Right lung (tissue), 2 donors: ENCODE measurements at regions not wholly inside any gene's neighbourhood (a gene's known extent, or its start where the extent isn't known, plus 50 kb on each side); places are given as distances from the start of the nearest gene placed in this dataset.

Source experiments
- DNase-seq, 2 donors: peaks; one replicate each; pipeline ENCODE4 v3.0.0-alpha.2; 2013

DNA sequence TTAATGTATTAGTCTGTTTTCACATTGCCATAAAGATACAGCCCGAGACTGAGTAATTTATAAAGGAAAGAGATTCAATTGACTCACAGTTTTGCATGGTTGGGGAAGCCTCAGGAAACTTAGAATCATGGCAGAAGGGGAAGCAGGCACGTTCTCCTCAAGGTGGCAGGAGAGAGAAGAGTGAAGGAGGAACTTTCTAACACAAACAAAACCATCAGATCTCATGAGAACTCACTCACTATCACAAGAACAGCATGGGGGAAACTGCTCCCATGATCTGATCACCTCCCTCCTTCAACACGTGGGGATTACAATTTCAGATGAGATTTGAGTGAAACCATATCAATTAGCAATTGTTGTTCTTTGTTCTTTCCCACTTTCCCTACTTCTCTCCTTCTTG is 689.0 kb upstream of the SLITRK1 start:
- no peak for DNase-seq

DNA sequence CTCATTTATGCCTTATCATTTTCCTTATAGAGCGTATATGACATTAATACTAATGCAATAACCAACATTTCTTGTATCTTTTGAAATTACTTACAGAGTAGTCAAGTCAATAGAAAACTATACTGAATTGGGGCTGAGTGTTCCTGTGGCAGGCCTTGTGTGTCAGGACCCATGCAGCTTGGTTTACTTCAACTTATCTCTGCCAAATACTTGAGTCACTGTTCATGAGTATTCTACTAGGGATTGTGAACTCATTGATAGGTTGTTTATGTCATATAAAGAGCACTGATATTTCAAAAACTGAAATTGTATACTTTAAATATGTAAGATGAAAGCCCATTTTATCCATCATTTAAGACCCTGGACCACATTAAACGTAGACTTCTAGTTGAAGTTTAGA is 688.6 kb upstream of the SLITRK1 start:
- no peak for DNase-seq

DNA sequence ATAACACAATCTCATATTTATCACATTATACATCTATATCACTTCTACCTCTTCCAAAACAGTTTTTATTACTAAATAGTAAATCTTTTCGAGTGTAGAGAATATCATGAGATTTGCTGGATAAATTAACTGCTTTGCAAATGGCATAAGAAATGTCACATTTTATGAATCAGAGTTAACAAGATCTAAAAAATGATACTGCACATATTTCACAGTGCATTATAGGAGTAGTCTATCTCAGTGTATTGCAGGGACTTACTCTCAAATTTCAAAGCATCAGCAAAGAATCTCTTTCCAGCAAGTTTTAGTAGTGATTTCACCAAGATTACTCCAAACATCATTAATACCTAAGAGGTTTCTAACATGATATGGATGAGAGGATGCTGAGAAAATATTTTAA is 687.1 kb upstream of the SLITRK1 start:
- no peak for DNase-seq

DNA sequence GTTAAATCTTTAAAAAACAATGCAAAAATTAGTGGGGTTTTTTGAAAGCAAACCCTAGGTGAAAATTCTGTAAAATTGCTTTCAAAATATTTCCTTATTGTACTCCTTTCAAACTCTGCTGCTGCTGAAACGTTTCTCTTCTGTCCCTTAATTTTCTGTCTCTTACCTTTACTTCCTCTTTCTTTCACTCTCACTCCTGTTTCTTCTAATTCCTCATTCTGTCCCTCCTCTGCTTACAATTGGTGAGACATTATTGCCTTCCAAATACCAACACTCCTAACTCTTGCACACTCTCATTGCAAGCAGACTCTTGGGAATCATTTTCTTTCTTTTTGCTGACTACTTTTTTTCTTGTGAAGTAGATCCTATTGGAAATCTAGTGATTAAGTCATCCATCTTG is 685.6 kb upstream of the SLITRK1 start:
- no peak for DNase-seq

DNA sequence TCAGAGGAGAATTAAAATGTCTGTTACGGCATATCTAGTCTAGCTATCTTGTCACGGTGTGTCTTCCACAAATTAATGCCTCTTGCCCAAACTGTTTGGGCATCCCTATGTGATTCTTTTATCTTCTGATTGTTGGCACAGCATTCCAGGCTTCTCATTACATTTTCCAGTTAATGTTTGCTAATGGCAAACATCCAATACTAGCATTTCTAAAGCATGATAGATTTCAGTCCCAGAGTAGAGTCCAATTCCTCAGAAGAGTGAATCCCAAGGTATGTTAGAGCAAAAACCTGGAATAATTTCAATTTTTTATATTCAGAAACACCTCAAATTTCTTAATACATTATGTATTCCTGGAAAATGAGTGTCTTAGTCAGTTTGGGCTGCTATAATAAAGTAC is 684.5 kb upstream of the SLITRK1 start:
- DNase-seq = no peak

DNA sequence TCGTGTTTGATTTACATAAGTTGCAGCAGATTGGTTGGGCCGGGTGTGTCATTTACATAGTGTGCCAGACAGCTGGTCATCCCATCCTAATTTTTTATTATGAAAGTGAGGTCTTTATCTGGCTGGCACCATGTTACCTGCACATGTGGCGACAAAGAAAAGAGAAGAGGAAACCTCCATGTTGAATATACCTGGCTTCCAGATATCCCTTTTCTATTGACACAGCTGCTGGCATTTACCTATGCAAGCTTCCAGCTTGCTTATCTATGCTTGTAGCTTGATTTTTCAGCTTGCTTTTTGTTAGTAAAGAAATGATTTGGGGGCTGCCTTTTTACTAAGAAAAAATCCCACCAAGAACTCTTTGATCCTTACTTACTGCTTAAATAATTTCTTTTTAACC is 681.3 kb upstream of the SLITRK1 start:
- DNase-seq = no peak

DNA sequence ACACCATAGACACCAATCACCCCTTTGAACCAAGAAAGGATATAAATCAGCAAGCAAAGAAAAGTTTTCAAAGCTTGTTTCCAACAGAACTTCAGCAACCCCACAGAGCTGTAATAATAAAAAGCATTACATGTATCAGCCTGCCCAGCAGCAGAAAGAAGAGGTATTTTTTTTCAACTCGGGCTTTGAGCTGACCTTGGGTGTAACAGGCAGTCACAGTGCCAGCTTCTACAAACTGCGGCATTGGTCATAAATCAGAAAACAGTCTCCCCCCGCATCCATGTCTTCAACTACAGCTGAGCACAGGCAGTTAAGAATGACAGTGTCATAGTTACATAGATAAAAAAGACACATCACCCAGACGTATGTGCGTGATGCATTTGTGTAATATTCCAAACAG is 671.0 kb upstream of the SLITRK1 start:
- no peak for DNase-seq

DNA sequence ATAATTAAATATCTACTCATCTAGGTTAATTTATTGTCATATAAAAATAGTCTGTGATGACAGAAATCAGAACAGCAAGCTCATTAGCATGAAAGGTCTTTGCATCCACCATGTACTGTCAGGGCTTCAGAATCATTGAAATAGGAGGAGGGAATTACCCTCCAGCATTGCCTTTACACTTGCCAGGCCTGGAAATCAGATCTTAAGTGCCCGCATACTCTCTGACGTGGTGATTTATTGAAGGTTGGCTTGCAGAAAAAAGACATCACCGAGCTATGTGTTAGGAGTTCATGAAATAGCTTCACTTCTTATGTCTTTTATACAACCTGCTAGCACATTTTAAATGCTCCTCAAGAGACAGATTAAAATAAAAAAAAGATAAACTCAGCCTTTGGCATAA is 661.7 kb upstream of the SLITRK1 start:
- no peak for DNase-seq

DNA sequence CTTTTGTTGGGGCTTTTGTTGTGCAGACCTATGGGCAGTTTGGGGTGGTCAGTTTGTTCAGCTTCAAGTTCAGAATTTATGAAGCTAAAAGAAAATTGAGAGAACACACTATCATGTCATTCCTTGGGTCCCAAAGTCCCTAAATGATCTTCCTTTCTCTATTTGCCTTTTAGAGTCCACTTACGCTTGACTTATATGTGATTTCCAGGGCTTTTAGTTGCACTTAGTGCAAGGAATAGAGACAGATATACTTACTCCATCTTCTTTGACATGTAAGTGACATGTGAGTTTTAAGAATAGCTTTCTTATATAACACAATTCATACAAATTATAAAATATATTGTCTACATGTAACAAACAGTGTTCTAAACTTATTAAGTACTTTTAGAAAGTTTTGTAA is 660.1 kb upstream of the SLITRK1 start:
- DNase-seq = no peak

DNA sequence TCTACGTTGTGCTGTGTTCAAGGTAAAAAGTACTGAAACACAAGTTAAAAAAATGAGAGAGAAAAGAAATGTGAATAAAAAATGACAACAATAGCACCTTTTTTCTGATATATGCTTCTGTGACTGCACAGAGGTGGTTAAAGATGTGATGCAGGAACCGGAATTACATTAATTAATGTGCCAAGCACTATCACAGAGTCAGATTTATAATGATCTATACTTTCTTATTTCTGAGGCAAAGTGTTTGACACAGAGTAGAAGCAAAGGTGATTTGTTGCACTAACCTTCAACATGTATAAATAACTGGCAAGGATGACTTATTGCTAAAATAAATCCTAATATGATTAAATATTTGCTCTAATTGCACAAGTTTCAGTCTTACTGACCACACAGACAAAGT is 654.6 kb upstream of the SLITRK1 start:
- DNase-seq = no peak

DNA sequence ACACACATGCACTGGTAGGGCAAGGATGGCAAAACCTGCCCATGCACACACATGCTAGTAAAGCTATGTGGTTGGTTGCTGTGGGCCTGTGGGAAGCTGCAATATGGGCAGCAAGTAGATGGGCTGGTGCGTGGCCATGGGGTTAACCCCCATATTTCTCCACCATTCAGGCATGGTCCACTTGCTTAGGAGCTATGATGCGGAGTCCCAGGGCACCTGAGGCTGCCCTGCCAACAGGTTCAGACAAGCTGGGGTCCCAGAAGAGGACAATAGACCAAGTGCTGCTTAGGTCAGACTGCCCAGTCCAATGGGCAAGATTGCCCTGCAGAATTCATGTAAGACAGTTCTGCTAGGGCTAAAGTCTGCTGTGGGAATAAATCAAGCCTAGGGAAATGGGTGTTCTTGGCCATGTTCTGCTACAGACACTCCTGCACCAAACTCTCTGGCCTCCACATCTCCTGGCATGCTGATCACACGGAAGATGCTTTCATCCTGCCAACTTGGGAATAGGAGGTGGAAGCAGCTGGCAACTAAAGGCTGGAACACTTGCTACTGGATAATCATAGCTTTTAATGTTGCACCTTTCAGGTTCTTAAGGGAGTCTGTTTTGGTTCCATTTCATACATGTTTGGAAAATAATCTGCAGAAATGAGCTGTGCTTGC is 646.3 kb upstream of the SLITRK1 start:
- DNase-seq = no peak

DNA sequence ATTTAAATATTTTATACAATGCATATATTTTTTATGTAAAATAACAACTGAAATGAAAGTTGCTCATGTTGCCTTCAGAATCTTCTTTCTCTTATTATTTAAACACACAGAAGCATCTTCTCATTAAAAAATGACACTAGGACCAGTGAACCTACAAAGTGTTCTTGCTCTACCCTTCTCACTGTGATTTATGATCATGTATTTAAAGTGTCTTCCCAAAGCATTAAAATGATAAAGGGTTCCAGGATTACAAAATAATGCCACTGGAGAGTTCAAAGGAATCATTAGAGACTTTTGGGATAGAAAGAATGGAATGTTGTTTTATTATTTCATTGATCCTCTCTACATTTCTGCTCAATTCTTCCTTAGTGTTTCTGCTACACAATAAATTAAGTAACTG is 643.6 kb upstream of the SLITRK1 start:
- no peak for DNase-seq

DNA sequence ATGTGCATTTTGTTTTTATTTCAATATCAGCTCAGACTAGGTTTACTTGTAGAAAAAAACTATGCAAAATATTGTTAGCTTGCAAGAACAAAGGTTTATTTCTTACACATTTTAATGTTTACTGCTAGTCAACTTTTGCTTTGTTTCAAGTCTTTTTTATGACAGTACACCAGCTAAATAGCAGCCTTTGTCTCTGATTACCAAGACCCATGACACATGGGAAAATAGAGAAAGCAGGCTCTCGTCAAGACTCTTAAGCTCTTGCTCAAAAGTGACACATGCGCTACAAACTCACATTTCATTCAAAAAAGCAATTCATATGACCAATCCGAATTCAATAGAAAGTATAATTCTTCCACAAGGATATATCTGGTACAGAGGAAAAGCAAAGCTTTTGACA is 642.3 kb upstream of the SLITRK1 start:
- DNase-seq = no peak

DNA sequence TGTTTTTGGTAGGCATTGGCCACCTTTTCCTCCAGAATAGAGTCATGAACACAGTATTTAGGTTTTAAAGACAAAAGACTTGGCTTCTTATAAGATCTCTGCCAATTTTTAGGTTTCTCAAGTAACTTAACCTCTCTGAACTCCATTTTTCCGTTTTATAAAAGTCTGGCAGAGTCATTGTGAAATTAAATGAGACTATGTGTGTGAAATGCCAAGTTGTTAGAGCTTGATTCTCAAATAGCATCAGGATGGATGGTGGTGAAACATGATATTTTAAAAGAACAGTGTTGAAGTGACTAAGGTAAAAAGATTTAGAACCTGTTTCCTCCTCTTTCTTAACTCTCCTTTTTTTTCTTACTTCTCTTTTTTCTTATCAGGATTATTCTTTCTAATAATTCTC is 617.7 kb upstream of the SLITRK1 start:
- DNase-seq = no peak

DNA sequence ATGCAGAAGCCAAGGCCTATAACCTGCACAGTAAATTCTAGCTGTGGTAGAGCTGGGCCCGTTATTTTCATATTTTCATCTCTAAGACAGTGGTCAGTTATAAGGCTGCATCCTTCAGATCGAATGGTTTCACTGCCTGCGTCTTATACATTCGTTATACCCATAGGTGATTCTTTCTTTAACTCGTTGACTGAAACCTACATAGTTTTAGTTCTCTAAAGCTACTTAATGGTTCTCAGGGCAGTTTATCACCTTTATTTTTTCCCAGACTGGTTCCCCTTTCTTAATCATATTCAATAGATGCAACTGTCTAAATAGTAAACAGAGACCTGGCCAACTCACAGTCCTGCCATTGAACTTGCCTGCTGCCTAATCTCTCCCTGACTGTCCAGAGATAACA is 615.3 kb upstream of the SLITRK1 start:
- no peak for DNase-seq

DNA sequence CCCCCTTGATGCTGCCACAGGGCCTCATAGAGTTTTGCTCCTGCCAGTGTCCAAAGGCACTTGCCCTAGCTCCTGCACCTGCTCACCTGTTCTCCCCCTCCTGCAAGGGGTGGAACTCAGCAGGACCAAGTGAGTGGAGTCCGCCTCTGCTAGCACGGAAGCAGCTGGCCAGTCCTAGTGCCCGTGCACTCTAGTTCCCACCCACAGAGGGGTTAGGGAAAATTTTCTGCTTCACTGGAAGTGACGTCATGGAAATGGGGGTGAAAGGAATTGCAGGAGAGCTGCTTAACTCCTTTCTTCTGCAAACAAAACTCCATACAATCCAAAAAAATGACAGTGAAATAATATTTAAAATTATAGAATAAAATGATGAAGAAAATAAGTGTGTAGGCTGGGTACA is 609.7 kb upstream of the SLITRK1 start:
- DNase-seq = no peak

DNA sequence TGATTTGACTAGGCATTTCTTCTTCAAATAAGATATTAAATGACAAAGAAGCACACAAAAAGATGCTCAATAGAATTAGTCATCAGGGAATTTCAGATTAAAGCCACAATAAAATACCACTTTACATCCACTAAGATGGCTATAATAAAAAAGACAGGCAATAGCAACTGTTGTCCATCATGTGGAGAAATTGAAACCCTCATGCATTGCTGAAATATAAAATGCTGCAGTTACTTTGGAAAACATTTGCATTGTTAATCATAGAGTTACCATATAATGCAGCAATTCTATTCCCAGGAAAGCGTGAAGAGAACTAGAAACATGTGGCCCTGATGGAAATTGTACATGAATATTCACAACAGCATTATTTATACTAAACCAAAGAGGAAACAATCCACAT is 605.5 kb upstream of the SLITRK1 start:
- DNase-seq = no peak

DNA sequence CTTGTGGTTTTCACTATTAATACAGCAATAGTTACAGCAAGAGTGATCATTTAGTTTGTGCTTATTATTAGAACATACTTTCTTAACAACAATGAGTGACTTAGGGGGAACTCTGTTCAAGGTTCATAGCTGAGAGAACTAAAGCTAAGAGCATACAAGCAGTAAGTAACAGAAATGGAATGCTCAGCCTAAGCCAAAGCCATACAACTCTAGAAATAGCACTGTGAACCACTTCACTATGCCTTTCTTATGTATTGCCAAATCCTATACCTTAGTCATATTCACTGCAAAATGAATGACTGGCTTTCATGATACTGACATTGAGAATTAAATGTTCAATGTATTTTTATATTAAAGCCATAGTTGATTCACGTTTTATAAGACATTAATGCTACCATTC is 599.7 kb upstream of the SLITRK1 start:
- DNase-seq = no peak

DNA sequence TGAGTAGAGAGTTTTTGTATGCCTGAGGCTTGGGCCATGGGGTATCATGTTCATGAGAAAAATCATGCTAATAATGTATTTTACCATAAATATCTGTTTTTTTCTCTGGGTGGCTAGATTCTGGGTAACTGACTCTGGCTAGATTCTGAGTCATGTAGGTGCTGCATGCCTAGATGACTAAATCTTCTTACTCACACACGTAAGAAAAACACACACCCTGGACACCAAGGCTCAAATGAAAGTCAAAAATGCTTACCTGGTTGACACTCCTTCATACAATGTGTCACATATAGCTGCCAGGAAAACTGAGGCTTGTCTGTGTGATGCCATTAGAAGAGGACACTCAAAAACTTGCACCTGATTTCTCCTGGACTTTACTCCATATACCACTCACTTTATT is 597.4 kb upstream of the SLITRK1 start:
- no peak for DNase-seq

DNA sequence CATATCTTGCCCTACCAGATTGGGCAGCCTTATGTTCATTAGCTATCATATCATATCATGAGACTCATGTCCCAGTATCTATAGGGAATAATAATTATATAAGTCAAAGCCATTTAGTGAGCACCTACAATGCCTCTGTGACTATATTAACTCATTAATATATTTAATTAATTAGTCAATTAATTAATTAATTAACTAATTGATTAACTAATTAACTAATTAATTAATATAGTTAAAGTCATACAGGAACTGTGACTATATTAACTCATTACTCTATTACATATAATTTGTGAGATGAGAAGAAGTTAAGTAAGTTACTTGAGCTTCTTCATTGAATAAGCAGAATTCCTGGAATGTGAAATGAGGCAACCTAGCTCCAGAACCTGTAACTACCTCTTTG is 588.3 kb upstream of the SLITRK1 start:
- DNase-seq = no peak

DNA sequence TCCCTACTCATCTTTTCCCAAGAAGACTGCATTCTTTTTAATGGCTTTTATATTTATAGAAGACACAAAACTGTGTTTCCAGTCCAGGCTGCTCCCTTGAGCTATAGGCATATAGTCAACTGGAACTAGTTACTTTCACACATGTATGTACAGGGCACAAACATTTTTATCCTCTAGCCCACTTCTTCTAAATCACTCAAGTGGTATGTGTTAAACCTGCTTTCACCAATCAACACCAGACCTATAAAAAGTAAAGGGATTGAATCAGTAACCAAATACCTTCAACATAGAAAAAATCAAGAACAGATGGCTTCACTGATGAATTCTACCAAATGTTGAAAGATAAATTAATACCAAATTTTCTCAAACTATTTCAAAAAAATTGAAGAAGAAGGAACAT is 584.2 kb upstream of the SLITRK1 start:
- DNase-seq = no peak

DNA sequence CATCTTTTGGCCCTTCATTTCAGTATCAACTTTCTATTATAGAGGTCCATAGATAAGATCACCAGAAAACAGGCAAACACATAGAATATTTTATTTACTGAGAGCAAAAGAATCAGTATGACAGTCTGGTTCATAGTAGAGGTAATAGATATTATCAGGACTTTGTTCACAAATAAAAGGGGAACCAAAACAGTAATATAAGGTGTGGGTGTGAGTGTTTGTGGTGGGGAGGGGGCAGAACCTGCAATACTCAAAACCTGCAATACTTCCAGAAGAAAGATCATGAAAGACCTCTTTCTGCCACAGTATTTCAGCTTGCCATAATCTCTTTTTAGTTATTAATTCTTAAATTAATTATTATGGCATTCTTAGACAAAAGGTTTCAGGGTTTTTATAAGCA is 578.7 kb upstream of the SLITRK1 start:
- no peak for DNase-seq

DNA sequence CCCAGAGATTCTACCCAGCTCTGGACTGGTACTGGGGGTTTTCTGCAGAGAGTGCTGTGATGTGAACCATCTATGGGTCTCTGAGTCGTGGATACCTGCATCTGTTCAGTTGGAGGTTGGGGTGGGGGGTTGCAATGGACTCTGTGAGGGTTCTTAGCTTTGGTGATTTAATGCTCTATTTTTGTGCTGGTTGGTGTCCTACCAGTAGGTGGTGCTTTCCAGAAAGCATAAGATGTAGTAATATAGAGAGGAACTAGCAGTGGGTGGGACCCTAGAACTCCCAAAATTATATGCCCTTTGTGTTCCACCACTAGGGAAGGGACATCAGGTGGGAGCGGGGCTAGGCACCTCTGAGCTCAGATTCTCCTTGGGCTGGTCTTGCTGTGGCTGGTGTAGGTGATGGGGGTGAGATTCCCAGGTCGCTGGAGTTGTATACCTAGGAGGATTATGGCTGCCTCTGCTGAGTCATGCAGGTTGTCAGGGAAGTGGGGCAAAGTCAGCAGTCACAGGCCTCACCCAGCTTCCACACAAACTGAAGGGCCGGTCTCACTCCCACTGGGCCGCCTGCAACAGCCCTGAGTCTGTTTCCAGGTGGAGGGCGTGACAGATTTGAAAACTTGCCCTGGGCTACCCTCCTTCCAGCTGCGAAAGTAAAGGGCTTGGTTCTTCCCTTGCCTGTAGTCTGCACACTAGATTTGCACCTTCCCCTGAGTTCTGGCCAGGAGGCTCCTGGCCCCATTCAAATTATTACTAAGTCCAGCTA is 573.0 kb upstream of the SLITRK1 start:
- no peak for DNase-seq

DNA sequence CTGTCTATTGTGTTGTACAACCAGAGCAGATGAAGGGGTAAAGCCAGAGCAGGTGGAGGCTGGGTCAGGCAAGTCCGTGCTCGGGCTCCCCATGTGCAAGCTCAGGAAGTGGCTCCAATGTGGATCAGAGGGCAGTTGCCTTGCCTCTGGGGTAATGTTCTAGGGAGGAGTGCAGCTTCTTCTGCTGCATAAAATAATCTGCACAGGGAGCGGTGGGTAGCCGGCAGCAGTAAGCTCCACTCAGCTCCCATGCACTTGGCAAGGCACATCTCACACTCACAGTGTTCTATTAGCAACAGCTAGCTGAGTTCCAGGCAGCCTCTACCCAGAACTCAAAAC is 565.3 kb upstream of the SLITRK1 start:
- no peak for DNase-seq
